HepG2 (cell line): ENCODE measurements at regions not wholly inside any gene's neighbourhood (a gene's known extent, or its start where the extent isn't known, plus 50 kb on each side); places are given as distances from the start of the nearest gene placed in this dataset.

ENCODE experiments used
- ATAC-seq: fragments of 200-7000 bp; cut with Tn5 transposase; 3 replicates; pipeline ENCODE4 v1.9.1; 2020; ENCODE audit warnings: mild to moderate bottlenecking, moderate library complexity
- BruUV-seq: library from RNA; stranded (reverse); fragments of 400-500 nt; replicated peaks from 2 replicates; lab custom pipeline; 2021; lab: Mats Ljungman, UMichigan
- CTCF ChIA-PET: fragments of 300-600 bp; formaldehyde crosslinking; extraction: SDS; loops from one replicate; lab custom pipeline; 2021; ENCODE audit warnings: low total read pairs, inconsistent platforms, low intra/inter-chr PET ratio; lab: Yijun Ruan, JAX
- POLR2A ChIA-PET: fragments of 350-600 bp; sonication (Branson Sonifier 250); formaldehyde crosslinking; loops from one replicate; lab custom pipeline; 2020; ENCODE audit warnings: antibody characterized with exemption, inconsistent platforms; lab: Yijun Ruan, JAX
- DNase-seq: peaks from one replicate; pipeline ENCODE4 v3.0.0-alpha.2; 2015; ENCODE audit warnings: low spot score
- FAIRE-seq: peaks from 3 replicates; lab custom pipeline; 2011; peaks lifted over from hg19 to GRCh38; lab: Jason Lieb, UNC
- H2AFZ ChIP-seq: one replicate; pipeline ENCODE4 v1.6.1; 2011; ENCODE audit warnings: low read length, inconsistent platforms
- H3K27ac ChIP-seq: fragments of 300-600 bp; 3 replicates; pipeline ENCODE4 v1.8.0; 2011; ENCODE audit warnings: mixed run types, mild to moderate bottlenecking, mixed read lengths, low read length, inconsistent platforms; ENCODE audit not compliant: insufficient read depth; ENCODE audit errors: extremely low read length
- H3K27me3 ChIP-seq, 2 experiments: fragments of 200-600 bp in 1 of 2; 2 replicates in 1 of 2; 3 replicates in 1 of 2; pipeline versions ENCODE4 v1.6.0 to v1.8.0; 2011; ENCODE audit warnings: low read length in 2 of 2, mild to moderate bottlenecking in 2 of 2, moderate library complexity in 2 of 2, inconsistent platforms in 1 of 2; ENCODE audit not compliant: insufficient read depth in 2 of 2, control insufficient read depth in 1 of 2
- H3K36me3 ChIP-seq, 2 experiments: fragments of 200-600 bp in 1 of 2; replicated peaks in 1 of 2; 2 replicates in 1 of 2; 3 replicates in 1 of 2; pipeline versions ENCODE4 v1.5.1 to v1.8.0; 2011; ENCODE audit warnings: low read length in 2 of 2, inconsistent platforms in 1 of 2; ENCODE audit not compliant: insufficient read depth in 2 of 2, control insufficient read depth in 1 of 2
- H3K4me1 ChIP-seq: 2 replicates; pipeline ENCODE4 v1.5.1; 2012; ENCODE audit warnings: low read length, inconsistent platforms; ENCODE audit not compliant: insufficient read depth
- H3K4me2 ChIP-seq: 2 replicates; pipeline ENCODE4 v1.6.0; 2011; ENCODE audit warnings: low read depth, low read length, inconsistent platforms
- H3K4me3 ChIP-seq, 3 experiments: fragments of 200-600 bp in 1 of 3; sonication (generic), shearing (Covaris generic) in 1 of 3; replicated peaks in 1 of 3; 2 replicates each; pipeline ENCODE4 v1.5.1; 2011 to 2016; ENCODE audit warnings: low read length in 3 of 3, inconsistent platforms in 2 of 3, low read depth in 2 of 3, mild to moderate bottlenecking in 2 of 3, control low read depth in 1 of 3, mixed read lengths in 1 of 3; ENCODE audit not compliant: insufficient read depth in 1 of 3
- H3K79me2 ChIP-seq: one replicate; pipeline ENCODE4 v1.6.1; 2011; ENCODE audit warnings: low read length, inconsistent platforms; ENCODE audit not compliant: insufficient read depth
- H3K9ac ChIP-seq: 2 replicates; pipeline ENCODE4 v1.6.0; 2011; ENCODE audit warnings: mild to moderate bottlenecking, low read depth, low read length, inconsistent platforms; ENCODE audit not compliant: insufficient read depth
- H3K9me3 ChIP-seq: 2 replicates; pipeline ENCODE4 v1.5.1; 2012; ENCODE audit warnings: mild to moderate bottlenecking, low read length
- H4K20me1 ChIP-seq: 2 replicates; pipeline ENCODE4 v1.6.0; 2011; ENCODE audit warnings: inconsistent platforms, mild to moderate bottlenecking, low read length, moderate library complexity; ENCODE audit not compliant: insufficient read depth
- AGO2 ChIP-seq: fragments of 200-400 bp; formaldehyde crosslinking; optimal IDR thresholded peaks from 2 replicates; pipeline ENCODE3; 2017; ENCODE audit warnings: mild to moderate bottlenecking, low read depth, low read length, moderate library complexity
- ARNTL ChIP-seq: sonication (generic); formaldehyde crosslinking; IDR thresholded peaks from 2 replicates; pipeline ENCODE4 v1.4.0; 2020; ENCODE audit warnings: mild to moderate bottlenecking, missing genetic modification reagents
- DDIT3 ChIP-seq: sonication (generic); formaldehyde crosslinking; IDR thresholded peaks from 2 replicates; pipeline ENCODE4 v1.4.0; 2020; ENCODE audit warnings: mild to moderate bottlenecking, missing genetic modification reagents
- ELF1 ChIP-seq: sonication (generic); formaldehyde crosslinking; IDR thresholded peaks from 2 replicates; pipeline ENCODE4 v1.4.0; 2020; ENCODE audit warnings: missing genetic modification reagents
- FOXA3 ChIP-seq: IDR thresholded peaks from 2 replicates; pipeline ENCODE4 v1.6.1; 2016; ENCODE audit warnings: missing genetic modification reagents, missing compliant biosample characterization
- KMT2B ChIP-seq: IDR thresholded peaks from 2 replicates; pipeline ENCODE4 v1.6.1; 2016; ENCODE audit warnings: missing genetic modification reagents, missing compliant biosample characterization
- MATR3 ChIP-seq: sonication (generic); formaldehyde crosslinking; IDR thresholded peaks from 2 replicates; pipeline ENCODE4 v1.4.0; 2020; ENCODE audit warnings: missing genetic modification reagents
- MTF1 ChIP-seq: sonication (generic); formaldehyde crosslinking; IDR thresholded peaks from 2 replicates; pipeline ENCODE4 v1.5.0; 2020; ENCODE audit warnings: missing genetic modification reagents
- NFKBIZ ChIP-seq: IDR thresholded peaks from 2 replicates; pipeline ENCODE4 v1.6.1; 2018; ENCODE audit warnings: missing genetic modification reagents, missing compliant biosample characterization
- NRL ChIP-seq: sonication (generic); formaldehyde crosslinking; IDR thresholded peaks from 2 replicates; pipeline ENCODE4 v1.5.0; 2020; ENCODE audit warnings: missing genetic modification reagents, mild to moderate bottlenecking, moderate library complexity, borderline replicate concordance
- TOPORS ChIP-seq: sonication (generic); formaldehyde crosslinking; IDR thresholded peaks from 2 replicates; pipeline ENCODE4 v1.8.0; 2023; ENCODE audit warnings: mild to moderate bottlenecking, missing genetic modification reagents
- ZNF121 ChIP-seq: sonication (generic); formaldehyde crosslinking; IDR thresholded peaks from 2 replicates; pipeline ENCODE4 v1.5.0; 2020; ENCODE audit warnings: mild to moderate bottlenecking, missing genetic modification reagents
- ZNF124 ChIP-seq: sonication (generic); formaldehyde crosslinking; IDR thresholded peaks from 2 replicates; pipeline ENCODE4 v1.4.0; 2020; ENCODE audit warnings: missing genetic modification reagents
- ZNF136 ChIP-seq: sonication (generic); formaldehyde crosslinking; IDR thresholded peaks from 2 replicates; pipeline ENCODE4 v1.8.1; 2022; ENCODE audit warnings: low read depth, mild to moderate bottlenecking, moderate library complexity, missing genetic modification reagents
- ZNF251 ChIP-seq: sonication (generic); formaldehyde crosslinking; IDR thresholded peaks from 2 replicates; pipeline ENCODE4 v1.9.0; 2021; ENCODE audit warnings: mild to moderate bottlenecking, missing genetic modification reagents
- ZNF280D ChIP-seq: sonication (generic); formaldehyde crosslinking; IDR thresholded peaks from 2 replicates; pipeline ENCODE4 v1.5.1; 2020; ENCODE audit warnings: mild to moderate bottlenecking, missing genetic modification reagents
- ZNF609 ChIP-seq: sonication (generic); formaldehyde crosslinking; IDR thresholded peaks from 2 replicates; pipeline ENCODE4 v1.4.0; 2020; ENCODE audit warnings: mild to moderate bottlenecking, missing genetic modification reagents, borderline replicate concordance
- ZNF816 ChIP-seq: sonication (generic); formaldehyde crosslinking; IDR thresholded peaks from 2 replicates; pipeline ENCODE4 v1.8.0; 2022; ENCODE audit warnings: missing genetic modification reagents, mild to moderate bottlenecking, borderline replicate concordance
- ZNF841 ChIP-seq: sonication (generic); formaldehyde crosslinking; IDR thresholded peaks from 2 replicates; pipeline ENCODE4 v1.8.1; 2023; ENCODE audit warnings: missing genetic modification reagents, borderline replicate concordance
- ZNF850 ChIP-seq: sonication (generic); formaldehyde crosslinking; conservative IDR thresholded peaks from 2 replicates; pipeline ENCODE4 v1.9.0; 2021; ENCODE audit warnings: mild to moderate bottlenecking, missing genetic modification reagents
- in situ Hi-C: cut with HindIII; loops from 2 replicates; pipeline ENCODE4 v1.10.0; 2017; ENCODE audit warnings: low pct_unique_long_range_greater_than_20kb; ENCODE audit not compliant: extremely low pct_ligation_motif_present
- intact Hi-C: fragments of 100-400 bp; cut with micrococcal nuclease; formaldehyde crosslinking; loops from one replicate; pipeline ENCODE4 v1.10.0; 2022; ENCODE audit not compliant: unreplicated experiment

GRCh38 chr4:138915756-138916155, 99.8 kb upstream of the NOCT start:
- TF ChIP-seq ZNF850 (CRISPR knock-in tag) (no peak), ZNF841 (CRISPR knock-in tag) (no peak), AGO2 (no peak), ZNF609 (no peak), DDIT3 (CRISPR knock-in tag) (no peak), ZNF124 (CRISPR knock-in tag) (no peak), ZNF280D (CRISPR knock-in tag) (no peak), NFKBIZ (CRISPR knock-in tag) (no peak), NRL (CRISPR knock-in tag) (no peak), TOPORS (CRISPR knock-in tag) (no peak), ELF1 (CRISPR knock-in tag) (no peak), ARNTL (CRISPR knock-in tag) (no peak), ZNF251 (no peak), ZNF136 (CRISPR knock-in tag) (no peak), MTF1 (CRISPR knock-in tag) (no peak), FOXA3 (CRISPR knock-in tag) (no peak), MATR3 (CRISPR knock-in tag) (no peak), ZNF121 (no peak), KMT2B (CRISPR knock-in tag) (no peak), ZNF816 (CRISPR knock-in tag) (no peak)
- Histone ChIP-seq H2AFZ (no peak overlapping the region), H3K36me3 (no peaks in the 10 kb centered on the region), H3K4me2 (no peak overlapping the region), H3K4me1 (peaks cover 12% of the 10 kb centered on the region), H3K9ac (no peak overlapping the region), H3K27me3 (peaks cover 2 to 7% of the 10 kb centered on the region in 2 experiments; a peak in 1 of 5 replicates), H3K4me3 (no peak overlapping the region), H3K9me3 (no peaks in the 10 kb centered on the region), H4K20me1 (no peaks in the 10 kb centered on the region), H3K27ac (no peak overlapping the region), H3K79me2 (no peaks in the 10 kb centered on the region)
- DNase-seq, result no peak
- in situ Hi-C loops (no loop called here), intact Hi-C loops (loop anchor here (5.0 kb wide), 3 partner anchors 233 to 1183 kb away; no protein-coding TSS in a partner anchor)
- no peak for ATAC-seq
- FAIRE-seq, result no peak
- ChIA-PET CTCF (no interaction called here), POLR2A (interaction anchor here (0.7 kb wide), 1 partner anchor 899 kb away, joined by 3 read pairs; no protein-coding TSS in a partner anchor)
- BruUV-seq, result no TSS peak
